HG02981 (cell line): ENCODE measurements at regions not wholly inside any gene's neighbourhood (a gene's known extent, or its start where the extent isn't known, plus 50 kb on each side); places are given as distances from the start of the nearest gene placed in this dataset.

Source experiments
- ATAC-seq: cut with Tn5 transposase; IDR thresholded peaks from one replicate; pipeline ENCODE4 v1.9.1; 2021; ENCODE audit warnings: mild to moderate bottlenecking, moderate library complexity; ENCODE audit not compliant: unreplicated experiment

- ATAC-seq, result no peak
These were observed 618.7 kb upstream of the SGCG start for GRCh38 chr13:22562116-22562515.

- ATAC-seq, result no peak
These were observed 617.5 kb upstream of the SGCG start for GRCh38 chr13:22563272-22563671.

GRCh38 chr13:22569811-22570210 is 611.0 kb upstream of the SGCG start:
- no peak for ATAC-seq

- no peak for ATAC-seq
These were observed 590.9 kb upstream of the SGCG start for GRCh38 chr13:22589880-22590279.

- ATAC-seq, result no peak
These were observed 588.3 kb upstream of the SGCG start for GRCh38 chr13:22592515-22592914.

- no peak for ATAC-seq
These were observed 586.7 kb upstream of the SGCG start for GRCh38 chr13:22594041-22594440.

GRCh38 chr13:22596171-22596863 is 584.5 kb upstream of the SGCG start:
- no peak for ATAC-seq

- no peak for ATAC-seq
These were observed 581.6 kb upstream of the SGCG start for GRCh38 chr13:22599156-22599555.

GRCh38 chr13:22618002-22618401 is 562.8 kb upstream of the SGCG start:
- ATAC-seq, result no peak

GRCh38 chr13:22625691-22626090 is 555.1 kb upstream of the SGCG start:
- ATAC-seq, result no peak

- ATAC-seq, result no peak
These were observed 551.4 kb upstream of the SGCG start for GRCh38 chr13:22629374-22629773.

- ATAC-seq, result no peak
These were observed 538.7 kb upstream of the SGCG start for GRCh38 chr13:22642088-22642487.

- no peak for ATAC-seq
These were observed 535.8 kb upstream of the SGCG start for GRCh38 chr13:22644941-22645340.

GRCh38 chr13:22647156-22647850 is 533.5 kb upstream of the SGCG start:
- no peak for ATAC-seq

- ATAC-seq, result no peak
These were observed 532.4 kb upstream of the SGCG start for GRCh38 chr13:22648320-22648801.

- ATAC-seq, result no peak
These were observed 528.0 kb upstream of the SGCG start for GRCh38 chr13:22652796-22653195.

GRCh38 chr13:22653866-22654265 is 526.9 kb upstream of the SGCG start:
- no peak for ATAC-seq

GRCh38 chr13:22655106-22655852 is 525.5 kb upstream of the SGCG start:
- no peak for ATAC-seq

GRCh38 chr13:22662771-22663170 is 518.0 kb upstream of the SGCG start:
- ATAC-seq, result no peak

- ATAC-seq, result no peak
These were observed 515.3 kb upstream of the SGCG start for GRCh38 chr13:22665506-22665905.

GRCh38 chr13:22690756-22691155 is 490.0 kb upstream of the SGCG start:
- no peak for ATAC-seq

GRCh38 chr13:22693691-22694090 is 487.1 kb upstream of the SGCG start:
- no peak for ATAC-seq
